ENCODE measurements at regions not wholly inside any gene's neighbourhood (a gene's known extent, or its start where the extent isn't known, plus 50 kb on each side); places are given as distances from the start of the nearest gene placed in this dataset.

GRCh38 chr4:106422766-106423165, 54.2 kb upstream of the GIMD1 start:
- no peak for TF ChIP-seq POLR2A (IDR thresholded peaks at IDR 0.05)
- TF ChIP-seq, protein P1, sequence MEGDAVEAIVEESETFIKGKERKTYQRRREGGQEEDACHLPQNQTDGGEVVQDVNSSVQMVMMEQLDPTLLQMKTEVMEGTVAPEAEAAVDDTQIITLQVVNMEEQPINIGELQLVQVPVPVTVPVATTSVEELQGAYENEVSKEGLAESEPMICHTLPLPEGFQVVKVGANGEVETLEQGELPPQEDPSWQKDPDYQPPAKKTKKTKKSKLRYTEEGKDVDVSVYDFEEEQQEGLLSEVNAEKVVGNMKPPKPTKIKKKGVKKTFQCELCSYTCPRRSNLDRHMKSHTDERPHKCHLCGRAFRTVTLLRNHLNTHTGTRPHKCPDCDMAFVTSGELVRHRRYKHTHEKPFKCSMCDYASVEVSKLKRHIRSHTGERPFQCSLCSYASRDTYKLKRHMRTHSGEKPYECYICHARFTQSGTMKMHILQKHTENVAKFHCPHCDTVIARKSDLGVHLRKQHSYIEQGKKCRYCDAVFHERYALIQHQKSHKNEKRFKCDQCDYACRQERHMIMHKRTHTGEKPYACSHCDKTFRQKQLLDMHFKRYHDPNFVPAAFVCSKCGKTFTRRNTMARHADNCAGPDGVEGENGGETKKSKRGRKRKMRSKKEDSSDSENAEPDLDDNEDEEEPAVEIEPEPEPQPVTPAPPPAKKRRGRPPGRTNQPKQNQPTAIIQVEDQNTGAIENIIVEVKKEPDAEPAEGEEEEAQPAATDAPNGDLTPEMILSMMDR (IDR thresholded peaks at IDR 0.05), result no peak
